ENCODE measurements at regions not wholly inside any gene's neighbourhood (a gene's known extent, or its start where the extent isn't known, plus 50 kb on each side); places are given as distances from the start of the nearest gene placed in this dataset.
"Not testable (repeated sequence)": the region's sequence is repeated elsewhere in the genome, so short reads cannot be mapped to it uniquely, and the experiment has no call there.

DNA sequence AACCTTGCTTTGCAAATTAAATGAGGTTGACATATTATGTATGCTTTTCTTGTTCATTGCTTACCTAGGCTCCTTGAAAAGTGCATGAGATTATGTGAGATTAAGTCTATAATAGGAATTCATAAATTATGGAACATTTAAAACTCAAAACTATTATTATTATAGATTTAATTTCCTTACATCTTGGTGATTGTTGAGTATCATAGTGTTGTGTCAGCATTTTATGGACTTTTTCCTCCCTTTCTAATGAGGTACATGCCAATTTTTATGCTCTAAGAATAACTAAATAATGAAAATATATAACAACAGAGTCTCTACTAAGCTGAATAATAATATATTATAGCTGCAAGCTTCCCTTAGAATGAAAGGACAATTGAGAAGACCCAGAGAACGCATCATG lies 848.8 kb upstream of the AADAT start:
- Mint-ChIP-seq H3K27me3 (no peaks in the 10 kb centered on the region), H3K27ac (no peak overlapping the region), H3K4me3 (no peak overlapping the region), H3K36me3 (ENCODE audit: low read depth) (no peaks in the 10 kb centered on the region), H3K9me3 (peaks cover 14% of the 10 kb centered on the region), H3K4me1 (no peaks in the 10 kb centered on the region)
- DNase-seq (no peak), ATAC-seq (no peak)

- ATAC-seq, result no peak
- no peak for DNase-seq
- Mint-ChIP-seq H3K27ac (no peak overlapping the region), H3K9me3 (no peaks in the 10 kb centered on the region), H3K27me3 (no peaks in the 10 kb centered on the region), H3K4me3 (no peak overlapping the region), H3K4me1 (no peaks in the 10 kb centered on the region), H3K36me3 (ENCODE audit: low read depth) (no peaks in the 10 kb centered on the region)
Measured at GRCh38 chr4:170931321-170931720, 841.6 kb upstream of the AADAT start.

- Mint-ChIP-seq H3K9me3 (peaks cover 4% of the 10 kb centered on the region), H3K4me3 (no peak overlapping the region)
- no peak for ATAC-seq
Measured at GRCh38 chr4:170888660-170889059, 798.9 kb upstream of the AADAT start.

DNA sequence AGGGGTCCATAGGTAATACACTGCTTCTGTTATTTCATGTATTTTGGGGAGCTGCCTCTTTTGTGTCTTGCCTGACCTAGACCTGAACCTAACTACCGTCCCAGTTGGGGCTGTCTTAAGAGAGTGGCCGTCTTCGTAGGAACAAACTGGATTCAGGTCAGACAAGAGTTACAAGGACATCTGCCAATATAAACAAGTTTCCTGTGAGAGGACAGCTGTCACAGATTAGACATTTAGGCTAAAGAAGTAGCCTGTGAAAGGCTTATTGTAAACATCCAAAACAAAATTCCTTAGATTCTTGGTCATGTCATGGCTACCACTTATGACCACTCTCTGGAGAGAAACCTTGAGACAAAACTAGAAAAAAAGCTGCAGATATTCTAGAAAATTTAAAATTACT lies 797.6 kb upstream of the AADAT start:
- peaks cover 4% of the 10 kb centered on the region for H3K9me3 Mint-ChIP-seq
- no peak for ATAC-seq

More at GRCh38 chr4:170888660-170889059, 798.9 kb upstream of the AADAT start:
- DNase-seq, result no peak
- Mint-ChIP-seq H3K27ac (no peak overlapping the region), H3K4me1 (no peaks in the 10 kb centered on the region), H3K27me3 (no peaks in the 10 kb centered on the region), H3K36me3 (ENCODE audit: low read depth) (no peaks in the 10 kb centered on the region)

DNA sequence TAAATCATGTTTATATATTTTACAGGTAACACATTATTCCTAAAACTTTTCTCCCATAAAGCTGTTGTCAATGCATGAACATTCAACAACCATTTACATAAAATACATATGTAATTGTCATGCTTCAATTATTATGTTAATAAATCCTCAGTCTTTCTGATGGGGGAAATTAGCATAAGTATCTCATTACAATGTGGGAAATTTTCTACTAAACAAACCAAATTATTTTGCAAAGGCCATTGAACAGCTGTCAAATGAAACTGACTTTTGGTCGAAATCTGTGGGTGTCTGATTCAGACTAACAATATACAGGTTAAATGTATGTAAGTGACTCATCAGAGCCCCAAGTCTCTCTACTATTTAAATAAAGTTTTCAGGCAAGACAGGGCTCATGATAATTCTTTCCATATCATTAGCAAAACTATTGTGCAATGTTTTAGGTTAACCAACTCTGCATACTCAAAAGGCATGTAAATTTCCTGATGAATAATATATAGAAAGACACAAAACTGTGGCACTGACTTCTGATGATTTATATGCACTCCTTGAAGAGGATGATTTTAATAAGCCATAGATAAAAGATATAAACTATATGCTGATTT lies 795.3 kb upstream of the AADAT start:
- H3K27ac Mint-ChIP-seq, result no peak overlapping the region
- H3K36me3 Mint-ChIP-seq (ENCODE audit: low read depth), result no peaks in the 10 kb centered on the region
- DNase-seq (no peak), ATAC-seq (no peak)
- peaks cover 4% of the 10 kb centered on the region for H3K9me3 Mint-ChIP-seq
- no peaks in the 10 kb centered on the region for H3K27me3 Mint-ChIP-seq
- H3K4me3 Mint-ChIP-seq, result no peak overlapping the region
- no peaks in the 10 kb centered on the region for H3K4me1 Mint-ChIP-seq

More for the DNA sequence above, 797.6 kb upstream of the AADAT start:
- DNase-seq, result no peak
- no peak overlapping the region for H3K4me3 Mint-ChIP-seq
- no peaks in the 10 kb centered on the region for H3K4me1 Mint-ChIP-seq
- no peaks in the 10 kb centered on the region for H3K36me3 Mint-ChIP-seq (ENCODE audit: low read depth)
- H3K27ac Mint-ChIP-seq, result no peak overlapping the region
- H3K27me3 Mint-ChIP-seq, result no peaks in the 10 kb centered on the region

DNA sequence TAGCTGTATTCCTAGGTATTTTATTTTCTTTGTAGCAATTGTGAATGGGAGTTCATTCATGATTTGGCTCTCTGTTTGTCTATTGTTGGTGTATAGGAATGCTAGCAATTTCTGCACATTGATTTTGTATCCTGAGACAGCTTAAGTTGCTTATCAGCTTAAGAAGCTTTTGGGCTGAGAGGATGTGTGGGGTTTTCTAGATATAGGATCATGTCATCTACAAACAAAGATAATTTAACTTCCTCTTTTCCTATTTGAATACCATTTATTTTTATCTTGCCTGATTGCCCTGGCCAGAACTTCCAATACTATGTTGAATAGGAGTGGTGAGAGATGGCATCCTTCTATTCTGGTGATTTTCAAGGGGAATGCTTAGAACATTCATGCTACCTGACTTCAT lies 791.9 kb upstream of the AADAT start:
- not testable (repeated sequence) for ATAC-seq; H3K9me3 Mint-ChIP-seq; H3K27me3 Mint-ChIP-seq; H3K4me3 Mint-ChIP-seq; DNase-seq; H3K4me1 Mint-ChIP-seq; H3K27ac Mint-ChIP-seq; H3K36me3 Mint-ChIP-seq (ENCODE audit: low read depth)

DNA sequence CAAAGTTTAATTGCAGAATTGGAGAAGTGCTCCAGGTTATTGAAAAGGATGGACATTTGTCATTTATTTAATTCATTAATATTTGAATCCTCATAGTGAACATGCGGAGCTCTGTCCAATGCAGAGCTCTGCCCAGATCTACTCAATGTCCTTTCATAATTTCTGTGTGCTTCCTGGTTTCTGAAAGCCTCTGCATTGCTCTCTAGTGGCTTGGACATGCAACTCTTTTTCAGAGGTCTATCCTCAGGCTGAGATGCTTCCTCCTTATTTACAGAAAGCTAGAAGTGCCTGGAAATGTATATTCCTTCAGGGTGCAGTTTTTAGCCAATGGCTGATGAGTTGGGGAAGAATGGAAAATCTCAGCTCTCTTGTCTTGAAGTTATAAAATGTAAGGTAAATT lies 786.1 kb upstream of the AADAT start:
- DNase-seq, result no peak
- Mint-ChIP-seq H3K36me3 (ENCODE audit: low read depth) (no peaks in the 10 kb centered on the region), H3K27me3 (no peaks in the 10 kb centered on the region), H3K27ac (no peak overlapping the region), H3K4me3 (no peak overlapping the region), H3K4me1 (no peaks in the 10 kb centered on the region), H3K9me3 (no peaks in the 10 kb centered on the region)
- no peak for ATAC-seq

- Mint-ChIP-seq H3K36me3 (ENCODE audit: low read depth) (no peaks in the 10 kb centered on the region), H3K27ac (no peak overlapping the region), H3K27me3 (no peaks in the 10 kb centered on the region), H3K4me3 (no peak overlapping the region), H3K4me1 (no peaks in the 10 kb centered on the region), H3K9me3 (peaks cover 10% of the 10 kb centered on the region)
- no peak for ATAC-seq
- no peak for DNase-seq
Measured at GRCh38 chr4:170872794-170873193, 783.0 kb upstream of the AADAT start.

DNA sequence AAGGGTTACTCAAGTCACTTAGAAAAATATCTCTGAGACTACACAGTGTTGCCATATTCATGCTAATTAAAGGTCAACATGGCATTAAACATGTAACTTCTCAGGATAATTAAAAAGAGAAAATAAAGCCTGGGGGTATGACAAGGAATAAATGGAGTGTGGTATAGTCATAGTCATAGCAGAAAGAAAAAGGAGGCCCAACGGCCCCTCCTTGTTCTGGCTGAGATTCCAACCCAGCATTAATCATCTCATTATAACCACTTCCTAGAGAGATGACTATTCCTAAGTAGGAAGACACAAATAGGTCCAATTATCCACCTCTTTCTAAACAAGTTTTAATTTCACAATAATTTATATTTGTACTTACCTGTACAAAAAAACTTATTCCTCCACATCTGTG lies 778.4 kb upstream of the AADAT start:
- Mint-ChIP-seq H3K27ac (no peak overlapping the region), H3K4me3 (no peak overlapping the region), H3K4me1 (no peaks in the 10 kb centered on the region), H3K36me3 (ENCODE audit: low read depth) (no peaks in the 10 kb centered on the region), H3K9me3 (peaks cover 13% of the 10 kb centered on the region), H3K27me3 (no peaks in the 10 kb centered on the region)
- DNase-seq (no peak), ATAC-seq (no peak)

- DNase-seq (no peak), ATAC-seq (no peak)
- no peak overlapping the region for H3K27ac Mint-ChIP-seq
- H3K36me3 Mint-ChIP-seq (ENCODE audit: low read depth), result no peaks in the 10 kb centered on the region
- H3K9me3 Mint-ChIP-seq, result no peaks in the 10 kb centered on the region
- no peak overlapping the region for H3K4me3 Mint-ChIP-seq
- no peaks in the 10 kb centered on the region for H3K27me3 Mint-ChIP-seq
- H3K4me1 Mint-ChIP-seq, result no peaks in the 10 kb centered on the region
Measured at GRCh38 chr4:170854097-170854496, 764.3 kb upstream of the AADAT start.

- H3K36me3 Mint-ChIP-seq (ENCODE audit: low read depth), result no peaks in the 10 kb centered on the region
- H3K4me3 Mint-ChIP-seq, result no peak overlapping the region
- H3K9me3 Mint-ChIP-seq, result no peaks in the 10 kb centered on the region
- H3K27me3 Mint-ChIP-seq, result no peaks in the 10 kb centered on the region
- H3K27ac Mint-ChIP-seq, result no peak overlapping the region
- no peaks in the 10 kb centered on the region for H3K4me1 Mint-ChIP-seq
- no peak for ATAC-seq
- peak; percentile 19 for DNase-seq
Measured at GRCh38 chr4:170853422-170854021, 763.8 kb upstream of the AADAT start.

DNA sequence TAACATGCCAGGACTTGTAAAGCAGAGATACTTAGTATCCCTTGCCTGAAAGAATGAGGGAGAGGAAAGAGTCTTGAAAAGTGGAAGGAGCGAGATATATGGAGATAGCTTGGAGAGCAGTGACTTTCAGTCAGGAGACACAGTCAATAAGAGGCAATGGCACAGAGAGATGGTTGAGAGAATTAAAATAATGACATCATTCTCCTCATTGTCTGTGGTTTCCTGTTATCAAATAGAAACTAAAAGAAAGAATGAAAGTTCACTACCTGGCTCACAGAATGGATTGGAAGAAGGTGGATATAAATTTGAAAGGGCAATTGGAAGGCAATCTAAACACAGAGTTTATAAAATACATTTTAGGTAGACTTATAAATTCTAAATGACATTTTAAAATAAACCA lies 760.2 kb upstream of the AADAT start:
- no peaks in the 10 kb centered on the region for H3K4me1 Mint-ChIP-seq
- no peak overlapping the region for H3K4me3 Mint-ChIP-seq
- no peak overlapping the region for H3K27ac Mint-ChIP-seq
- DNase-seq (no peak), ATAC-seq (no peak)
- H3K36me3 Mint-ChIP-seq (ENCODE audit: low read depth), result no peaks in the 10 kb centered on the region
- no peaks in the 10 kb centered on the region for H3K9me3 Mint-ChIP-seq
- no peaks in the 10 kb centered on the region for H3K27me3 Mint-ChIP-seq

GRCh38 chr4:170827562-170828274 lies 738.0 kb upstream of the AADAT start:
- DNase-seq (no peak), ATAC-seq (no peak)
- Mint-ChIP-seq H3K27me3 (no peaks in the 10 kb centered on the region), H3K9me3 (peaks cover 8% of the 10 kb centered on the region), H3K4me1 (no peaks in the 10 kb centered on the region), H3K27ac (no peak overlapping the region), H3K36me3 (ENCODE audit: low read depth) (no peaks in the 10 kb centered on the region), H3K4me3 (no peak overlapping the region)

DNA sequence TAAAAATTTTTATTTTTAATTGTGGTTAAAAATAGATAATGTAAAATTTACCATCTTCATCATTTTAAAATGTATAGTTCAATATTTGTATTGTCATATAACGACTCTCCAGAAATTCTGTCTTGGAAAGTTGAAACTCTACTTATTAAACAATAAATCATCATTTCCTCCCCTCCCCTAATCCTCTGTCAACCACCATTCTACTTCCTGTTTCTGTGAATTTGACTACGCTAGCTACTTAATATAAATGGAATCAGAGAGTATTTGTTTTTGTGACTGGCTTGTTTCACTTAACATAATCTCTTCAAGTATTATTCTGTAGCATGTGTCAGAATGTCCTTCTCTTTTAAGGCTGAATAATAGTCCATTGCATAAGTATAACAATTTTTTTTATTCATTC lies 729.0 kb upstream of the AADAT start:
- peaks cover 23% of the 10 kb centered on the region for H3K9me3 Mint-ChIP-seq
- no peak overlapping the region for H3K4me3 Mint-ChIP-seq
- no peak for ATAC-seq
- H3K27ac Mint-ChIP-seq, result no peak overlapping the region
- H3K4me1 Mint-ChIP-seq, result no peaks in the 10 kb centered on the region
- DNase-seq, result no peak
- H3K36me3 Mint-ChIP-seq (ENCODE audit: low read depth), result no peaks in the 10 kb centered on the region
- H3K27me3 Mint-ChIP-seq, result no peaks in the 10 kb centered on the region

- Mint-ChIP-seq H3K27me3 (no peaks in the 10 kb centered on the region), H3K4me3 (no peak overlapping the region), H3K9me3 (peaks cover 4% of the 10 kb centered on the region), H3K4me1 (no peaks in the 10 kb centered on the region), H3K27ac (no peak overlapping the region), H3K36me3 (ENCODE audit: low read depth) (no peaks in the 10 kb centered on the region)
- DNase-seq, result no peak
- no peak for ATAC-seq
Measured at GRCh38 chr4:170805352-170805751, 715.6 kb upstream of the AADAT start.

Measured in activated naive CD8-positive, alpha-beta T cell treated with anti-CD3 and anti-CD28 coated beads, Interleukin-2, amount 50 U/mL, for 24 hours (primary cell).